Large intestine (tissue), 3 donors: ENCODE measurements at regions not wholly inside any gene's neighbourhood (a gene's known extent, or its start where the extent isn't known, plus 50 kb on each side); places are given as distances from the start of the nearest gene placed in this dataset.

Experiments used
- DNase-seq, 2 donors: peaks; one replicate each; pipeline versions ENCODE4 v3.0.0 to v3.0.0-alpha.2; 2013
- H3K27ac ChIP-seq: one replicate; pipeline ENCODE4 v1.5.1; 2013; ENCODE audit warnings: low read length
- H3K27me3 ChIP-seq: 2 replicates; pipeline ENCODE4 v1.6.1; 2013; ENCODE audit warnings: low read length; ENCODE audit not compliant: control insufficient read depth, insufficient read depth
- H3K36me3 ChIP-seq: 2 replicates; pipeline ENCODE4 v1.6.1; 2013; ENCODE audit warnings: low read length; ENCODE audit not compliant: control insufficient read depth, insufficient read depth
- H3K4me1 ChIP-seq: one replicate; pipeline ENCODE4 v1.6.1; 2013; ENCODE audit warnings: low read length; ENCODE audit not compliant: control insufficient read depth, insufficient read depth
- H3K4me3 ChIP-seq: one replicate; pipeline ENCODE4 v1.5.1; 2013; ENCODE audit warnings: low read length
- H3K9me3 ChIP-seq: one replicate; pipeline ENCODE4 v1.6.1; 2013; ENCODE audit warnings: mild to moderate bottlenecking, low read depth, low read length, moderate library complexity; ENCODE audit not compliant: control insufficient read depth
- WGBS: methylation state at CpG from one replicate; pipeline ENCODE4 v1.1.5; 2013; ENCODE audit warnings: low lambda C conversion rate; ENCODE audit not compliant: insufficient coverage; 5-methylcytosine and 5-hydroxymethylcytosine counted together

GRCh38 chr3:5270666-5271371 lies 83.3 kb downstream of the EDEM1 start:
- no peaks in the 10 kb centered on the region for H3K4me1 ChIP-seq
- H3K36me3 ChIP-seq = no peaks in the 10 kb centered on the region
- no peaks in the 10 kb centered on the region for H3K9me3 ChIP-seq
- no peaks in the 10 kb centered on the region for H3K27me3 ChIP-seq
- WGBS = 83% methylated on average over 1 of the region's 9 CpGs
- DNase-seq = no peak
- H3K4me3 ChIP-seq = no peak overlapping the region
- no peak overlapping the region for H3K27ac ChIP-seq

GRCh38 chr3:5271372-5271683 lies 83.8 kb downstream of the EDEM1 start:
- Histone ChIP-seq H3K27ac (no peak overlapping the region), H3K4me3 (no peak overlapping the region), H3K27me3 (no peaks in the 10 kb centered on the region), H3K36me3 (no peaks in the 10 kb centered on the region), H3K4me1 (no peaks in the 10 kb centered on the region), H3K9me3 (no peaks in the 10 kb centered on the region)
- WGBS = no CpG with 5 or more reads among the region's 4 CpGs
- DNase-seq = no peak

GRCh38 chr3:5272387-5272786 lies 84.9 kb downstream of the EDEM1 start:
- Histone ChIP-seq H3K9me3 (no peaks in the 10 kb centered on the region), H3K4me1 (no peaks in the 10 kb centered on the region), H3K27ac (no peak overlapping the region), H3K4me3 (no peak overlapping the region), H3K36me3 (no peaks in the 10 kb centered on the region), H3K27me3 (no peaks in the 10 kb centered on the region)
- no peak for DNase-seq
- WGBS = 94% methylated on average over 2 of the region's 4 CpGs

DNA sequence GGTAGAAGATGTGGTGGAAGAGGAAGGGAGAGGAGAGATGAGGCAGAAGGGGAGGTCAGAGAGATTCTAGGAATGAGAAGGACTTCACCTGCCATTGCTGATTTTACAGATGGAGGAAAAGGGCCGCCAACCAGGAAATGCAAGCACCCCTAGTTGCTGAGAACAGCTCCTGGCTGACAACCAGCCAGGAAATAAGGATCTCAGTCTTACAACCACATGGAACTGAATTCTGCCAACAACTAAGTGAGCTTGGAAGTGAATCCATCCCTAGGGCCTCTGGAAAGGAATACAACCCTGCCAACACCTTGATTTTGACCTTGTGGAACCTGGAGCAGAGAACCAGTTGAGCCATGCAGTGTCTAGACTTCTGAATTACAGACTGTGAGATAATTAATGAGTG lies 86.6 kb downstream of the EDEM1 start:
- no peak for DNase-seq
- no CpG with 5 or more reads among the region's 1 CpG for WGBS
- no peaks in the 10 kb centered on the region for H3K4me1 ChIP-seq
- no peaks in the 10 kb centered on the region for H3K36me3 ChIP-seq
- H3K9me3 ChIP-seq = no peaks in the 10 kb centered on the region
- H3K27ac ChIP-seq = no peak overlapping the region
- no peak overlapping the region for H3K4me3 ChIP-seq
- no peaks in the 10 kb centered on the region for H3K27me3 ChIP-seq

- H3K9me3 ChIP-seq = no peaks in the 10 kb centered on the region
- no peak overlapping the region for H3K27ac ChIP-seq
- no peaks in the 10 kb centered on the region for H3K36me3 ChIP-seq
- H3K27me3 ChIP-seq = no peaks in the 10 kb centered on the region
- no peak overlapping the region for H3K4me3 ChIP-seq
- H3K4me1 ChIP-seq = no peaks in the 10 kb centered on the region
- no peak for DNase-seq
- no CpG with 5 or more reads among the region's 2 CpGs for WGBS
Observed at GRCh38 chr3:5275529-5275928, 88.0 kb downstream of the EDEM1 start.

DNA sequence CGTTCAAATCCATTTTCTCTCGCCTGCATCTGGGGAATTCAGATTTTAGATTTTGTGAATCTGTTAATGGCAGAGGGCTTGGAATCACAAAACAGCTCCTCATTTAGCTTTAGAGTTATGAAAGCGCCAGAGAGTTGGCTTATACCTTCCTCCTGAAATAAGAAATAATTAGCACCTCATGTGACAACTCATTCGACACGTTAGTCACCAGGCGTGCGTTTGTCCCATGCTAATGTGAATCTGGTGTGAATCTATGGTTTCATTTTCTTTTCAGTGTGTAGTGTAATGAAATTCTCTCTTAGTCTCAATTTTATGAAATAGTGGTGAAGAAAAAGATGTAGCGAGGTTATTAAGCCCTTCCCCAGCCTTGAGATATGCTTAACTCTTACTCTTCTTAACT lies 89.4 kb downstream of the EDEM1 start:
- Histone ChIP-seq H3K4me1 (no peaks in the 10 kb centered on the region), H3K36me3 (no peaks in the 10 kb centered on the region), H3K4me3 (no peak overlapping the region), H3K27ac (no peak overlapping the region), H3K9me3 (no peaks in the 10 kb centered on the region), H3K27me3 (no peaks in the 10 kb centered on the region)
- DNase-seq = no peak
- WGBS = 100% methylated on average over 1 of the region's 8 CpGs

- H3K27ac ChIP-seq = no peak overlapping the region
- H3K27me3 ChIP-seq = no peaks in the 10 kb centered on the region
- DNase-seq = no peak
- no peak overlapping the region for H3K4me3 ChIP-seq
- H3K36me3 ChIP-seq = no peaks in the 10 kb centered on the region
- WGBS = no CpG with 5 or more reads among the region's 3 CpGs
- no peaks in the 10 kb centered on the region for H3K4me1 ChIP-seq
- no peaks in the 10 kb centered on the region for H3K9me3 ChIP-seq
Observed at GRCh38 chr3:5277612-5278236, 90.2 kb downstream of the EDEM1 start.

DNA sequence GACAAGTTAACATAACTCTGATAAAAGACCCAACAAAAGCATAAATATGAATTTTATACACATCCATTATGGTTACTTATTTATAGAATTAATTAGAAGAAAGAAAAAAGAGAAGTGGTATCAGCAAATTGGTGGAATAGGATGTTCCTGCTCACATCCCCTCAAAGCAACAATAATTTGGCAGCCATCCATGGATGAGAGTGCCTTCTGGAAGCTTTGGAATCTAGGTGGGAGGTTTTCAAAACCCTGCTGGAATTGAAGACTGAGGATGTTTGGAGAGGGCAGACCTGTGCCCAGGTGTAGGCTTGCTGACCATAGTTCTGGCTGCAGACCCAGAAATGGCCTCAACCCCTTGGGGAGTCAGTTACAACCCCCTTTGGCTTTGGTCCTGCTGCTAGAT lies 91.2 kb downstream of the EDEM1 start:
- H3K27ac ChIP-seq = no peak overlapping the region
- DNase-seq = no peak
- H3K36me3 ChIP-seq = no peaks in the 10 kb centered on the region
- no peaks in the 10 kb centered on the region for H3K27me3 ChIP-seq
- H3K4me3 ChIP-seq = no peak overlapping the region
- no peaks in the 10 kb centered on the region for H3K4me1 ChIP-seq
- no peaks in the 10 kb centered on the region for H3K9me3 ChIP-seq

- H3K4me1 ChIP-seq = no peaks in the 10 kb centered on the region
- no peak overlapping the region for H3K4me3 ChIP-seq
- no peak overlapping the region for H3K27ac ChIP-seq
- 100% methylated on average over 1 of the region's 1 CpG for WGBS
- no peaks in the 10 kb centered on the region for H3K36me3 ChIP-seq
- no peak for DNase-seq
- peaks cover 6% of the 10 kb centered on the region for H3K9me3 ChIP-seq
- H3K27me3 ChIP-seq = no peaks in the 10 kb centered on the region
Observed at GRCh38 chr3:5282703-5283102, 95.2 kb downstream of the EDEM1 start.

DNA sequence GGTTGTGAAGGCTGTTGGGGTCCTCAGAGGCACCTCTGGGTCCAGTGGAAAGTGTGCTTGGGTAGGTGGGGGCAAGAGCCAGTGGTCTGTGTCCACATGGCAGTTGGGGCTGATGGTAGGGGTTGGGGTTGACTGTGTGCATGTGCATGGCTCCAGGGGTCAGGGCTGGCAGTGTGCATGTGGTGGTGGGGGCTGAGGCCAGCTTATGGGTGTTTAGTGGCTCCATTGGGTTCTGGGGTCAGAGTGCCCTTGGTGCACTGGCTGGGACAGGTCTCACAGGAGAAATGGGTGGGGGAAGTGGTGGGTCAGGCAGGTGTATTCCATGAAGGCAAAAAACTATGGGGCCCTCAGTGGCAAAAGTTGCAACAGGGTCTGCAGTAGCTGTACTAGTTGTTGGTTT lies 97.9 kb downstream of the EDEM1 start:
- no peak overlapping the region for H3K27ac ChIP-seq
- H3K4me3 ChIP-seq = no peak overlapping the region
- H3K9me3 ChIP-seq = peaks cover 6% of the 10 kb centered on the region
- DNase-seq = no peak
- no peaks in the 10 kb centered on the region for H3K4me1 ChIP-seq
- no peaks in the 10 kb centered on the region for H3K27me3 ChIP-seq
- H3K36me3 ChIP-seq = no peaks in the 10 kb centered on the region

- Histone ChIP-seq H3K4me1 (no peaks in the 10 kb centered on the region), H3K27ac (no peak overlapping the region), H3K36me3 (no peaks in the 10 kb centered on the region), H3K27me3 (no peaks in the 10 kb centered on the region), H3K4me3 (no peak overlapping the region), H3K9me3 (no peaks in the 10 kb centered on the region)
- WGBS = no CpG with 5 or more reads among the region's 3 CpGs
- DNase-seq = no peak
Observed at GRCh38 chr3:5290915-5291314, 103.4 kb downstream of the EDEM1 start.
